SK-N-SH (cell line): ENCODE measurements at regions not wholly inside any gene's neighbourhood (a gene's known extent, or its start where the extent isn't known, plus 50 kb on each side); places are given as distances from the start of the nearest gene placed in this dataset.

Source experiments
- CTCF ChIA-PET: fragments of 300-600, 350-600 bp; formaldehyde crosslinking; extraction: SDS; loops from one replicate; lab custom pipeline; 2021; lab: Yijun Ruan, JAX
- POLR2A ChIA-PET: fragments of 350-600 bp; sonication (Branson Sonifier 250); formaldehyde crosslinking; extraction: SDS; loops from one replicate; lab custom pipeline; 2020; ENCODE audit warnings: antibody characterized with exemption, inconsistent platforms; lab: Yijun Ruan, JAX
- DNase-seq: peaks from one replicate; pipeline ENCODE4 v3.0.0; 2012
- H2AFZ ChIP-seq: fragments of 200-600 bp; sonication (generic); 2 replicates; pipeline ENCODE4 v1.8.1; 2016; ENCODE audit warnings: antibody characterized with exemption, mild to moderate bottlenecking, low read depth
- H3F3A ChIP-seq: fragments of 200-600 bp; sonication (generic); replicated peaks from 2 replicates; pipeline ENCODE3; 2016; ENCODE audit warnings: antibody characterized with exemption, mild to moderate bottlenecking; ENCODE audit not compliant: insufficient read depth
- H3K27ac ChIP-seq, 2 experiments: fragments of 200-500 bp in 1 of 2; fragments of 200-600 bp in 1 of 2; sonication (Bioruptor generic) in 1 of 2; sonication (generic), shearing (Covaris generic) in 1 of 2; 2 replicates each; pipeline versions ENCODE4 v1.5.1 to v1.6.1; 2014 to 2016; ENCODE audit warnings: low read depth in 2 of 2, inconsistent platforms in 1 of 2, low read length in 1 of 2, mild to moderate bottlenecking in 1 of 2, mixed read lengths in 1 of 2
- H3K27me3 ChIP-seq: fragments of 200-600 bp; sonication (generic), shearing (Covaris generic); 2 replicates; pipeline ENCODE4 v1.6.1; 2016; ENCODE audit warnings: mixed run types; ENCODE audit not compliant: insufficient read depth
- H3K36me3 ChIP-seq, 2 experiments: fragments of 200-500 bp in 1 of 2; fragments of 200-600 bp in 1 of 2; sonication (Bioruptor generic) in 1 of 2; sonication (generic) in 1 of 2; replicated peaks in 1 of 2; 2 replicates each; pipeline versions ENCODE3 to v1.5.1; 2014 to 2016; ENCODE audit warnings: low read length in 1 of 2, mild to moderate bottlenecking in 1 of 2; ENCODE audit not compliant: insufficient read depth in 2 of 2, control insufficient read depth in 1 of 2
- H3K4me1 ChIP-seq, 2 experiments: fragments of 200-500 bp in 1 of 2; fragments of 200-600 bp in 1 of 2; sonication (Bioruptor generic) in 1 of 2; sonication (generic), shearing (Covaris generic) in 1 of 2; 2 replicates each; pipeline versions ENCODE4 v1.5.1 to v1.6.1; 2014 to 2016; ENCODE audit warnings: low read depth in 1 of 2, low read length in 1 of 2, mixed run types in 1 of 2; ENCODE audit not compliant: insufficient read depth in 2 of 2, control insufficient read depth in 1 of 2
- H3K4me2 ChIP-seq: fragments of 200-600 bp; sonication (generic), shearing (Covaris generic); 2 replicates; pipeline ENCODE4 v1.6.1; 2017; ENCODE audit warnings: mixed run types
- H3K4me3 ChIP-seq, 2 experiments: fragments of 200-500 bp in 1 of 2; fragments of 200-600 bp in 1 of 2; sonication (Bioruptor generic) in 1 of 2; sonication (generic), shearing (Covaris generic) in 1 of 2; 2 replicates each; pipeline versions ENCODE4 v1.5.1 to v1.8.1; 2014 to 2016; ENCODE audit warnings: low read depth in 2 of 2, inconsistent platforms in 1 of 2, low read length in 1 of 2, mild to moderate bottlenecking in 1 of 2, mixed read lengths in 1 of 2, moderate library complexity in 1 of 2
- H3K79me2 ChIP-seq: fragments of 200-600 bp; sonication (generic); 2 replicates; pipeline ENCODE4 v1.8.1; 2017; ENCODE audit warnings: mild to moderate bottlenecking; ENCODE audit not compliant: insufficient read depth
- H3K9ac ChIP-seq: fragments of 200-600 bp; sonication (generic); 2 replicates; pipeline ENCODE4 v1.6.1; 2017; ENCODE audit warnings: mixed run types
- H3K9me2 ChIP-seq: fragments of 200-600 bp; sonication (generic); 2 replicates; pipeline ENCODE4 v1.6.1; 2017; ENCODE audit warnings: mixed run types
- H3K9me3 ChIP-seq: fragments of 200-600 bp; sonication (generic); 2 replicates; pipeline ENCODE4 v1.6.1; 2017; ENCODE audit warnings: mixed run types, mild to moderate bottlenecking, moderate library complexity
- H4K20me1 ChIP-seq: fragments of 200-600 bp; sonication (generic); 2 replicates; pipeline ENCODE4 v1.6.1; 2017; ENCODE audit warnings: mild to moderate bottlenecking, mixed run types; ENCODE audit not compliant: insufficient read depth
- EP300 ChIP-seq, 2 experiments: IDR thresholded peaks; 2 replicates each; pipeline versions ENCODE4 v1.4.0 to v1.6.1; 2012; ENCODE audit warnings: borderline replicate concordance in 1 of 2, low read depth in 1 of 2, low read length in 1 of 2
- FOXJ3 ChIP-seq: sonication (generic); formaldehyde crosslinking; IDR thresholded peaks from 2 replicates; pipeline ENCODE4 v1.5.1; 2020; ENCODE audit warnings: mild to moderate bottlenecking, missing genetic modification reagents
- FOXM1 ChIP-seq: IDR thresholded peaks from 2 replicates; pipeline ENCODE4 v1.4.0; 2012; ENCODE audit warnings: low read depth, mild to moderate bottlenecking
- GATA2 ChIP-seq: sonication (generic); formaldehyde crosslinking; IDR thresholded peaks from 2 replicates; pipeline ENCODE4 v1.5.0; 2020; ENCODE audit warnings: mild to moderate bottlenecking, missing genetic modification reagents
- MXI1 ChIP-seq: IDR thresholded peaks from 2 replicates; pipeline ENCODE4 v1.6.1; 2012; ENCODE audit warnings: mild to moderate bottlenecking, low read depth, low read length, improper control_type of control experiment
- NRF1 ChIP-seq: IDR thresholded peaks from 2 replicates; pipeline ENCODE4 v1.6.1; 2012; ENCODE audit warnings: low read depth, mild to moderate bottlenecking, low read length
- RAD21 ChIP-seq: IDR thresholded peaks from 2 replicates; pipeline ENCODE4 v1.6.1; 2012; ENCODE audit warnings: mild to moderate bottlenecking, low read length
- RCOR1 ChIP-seq: fragments of 150-350 bp; IDR thresholded peaks from 2 replicates; pipeline ENCODE4 v1.6.1; 2017; ENCODE audit warnings: antibody characterized with exemption, low read length
- SIN3A ChIP-seq: IDR thresholded peaks from 2 replicates; pipeline ENCODE4 v1.6.1; 2012; ENCODE audit warnings: low read depth, mild to moderate bottlenecking, low read length, moderate library complexity, borderline replicate concordance
- SMC3 ChIP-seq: IDR thresholded peaks from 2 replicates; pipeline ENCODE4 v1.6.1; 2012; ENCODE audit warnings: low read depth, low read length, improper control_type of control experiment
- TEAD4 ChIP-seq: IDR thresholded peaks from 2 replicates; pipeline ENCODE4 v1.4.0; 2012; ENCODE audit warnings: mild to moderate bottlenecking, borderline replicate concordance; ENCODE audit not compliant: insufficient read depth
- WGBS: methylation state at CpG from one replicate; pipeline ENCODE4 v1.1.6; 2017; ENCODE audit warnings: low lambda C conversion rate; 5-methylcytosine and 5-hydroxymethylcytosine counted together
- TF ChIP-seq, protein P1 (sequence below): IDR thresholded peaks from 2 replicates; pipeline ENCODE4 v1.4.0; 2012; ENCODE audit warnings: low read depth

DNA sequence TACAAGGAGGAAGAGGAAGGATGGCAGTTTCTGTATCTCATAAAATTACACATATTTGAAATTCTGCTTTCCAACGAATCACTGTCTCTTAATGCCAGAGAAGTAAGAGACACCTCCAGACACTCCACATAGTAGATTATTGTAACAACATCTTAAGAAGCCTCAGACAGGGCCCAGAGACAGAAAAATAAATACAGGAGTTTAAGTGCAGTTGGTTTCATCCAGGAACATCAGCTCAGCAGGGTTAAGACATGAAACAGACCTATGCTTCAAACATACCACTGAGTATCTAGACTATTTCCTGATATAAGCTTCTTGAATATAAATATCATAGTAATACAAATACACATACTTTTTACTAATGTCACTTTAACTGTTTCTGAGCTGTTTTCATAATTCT, 290.3 kb downstream of the ADAMTS20 start:
- no peak overlapping the region for H3K4me3 ChIP-seq
- no peak overlapping the region for H3K9ac ChIP-seq
- DNase-seq, result no peak
- no peaks in the 10 kb centered on the region for H3K79me2 ChIP-seq
- H3F3A ChIP-seq, result no peaks in the 10 kb centered on the region
- H3K9me3 ChIP-seq, result no peaks in the 10 kb centered on the region
- 41% methylated on average over 1 of the region's 1 CpG for WGBS
- H3K4me1 ChIP-seq, result no peaks in the 10 kb centered on the region
- H2AFZ ChIP-seq, result no peak overlapping the region
- TF ChIP-seq SMC3 (no peak), TEAD4 (no peak)
- H3K27ac ChIP-seq, result no peak overlapping the region
- H4K20me1 ChIP-seq, result no peaks in the 10 kb centered on the region
- no peaks in the 10 kb centered on the region for H3K9me2 ChIP-seq
- CTCF ChIA-PET, result no interaction called here
- no peak overlapping the region for H3K4me2 ChIP-seq
- POLR2A ChIA-PET, result no interaction called here
- no peaks in the 10 kb centered on the region for H3K27me3 ChIP-seq
- no peaks in the 10 kb centered on the region for H3K36me3 ChIP-seq

DNA sequence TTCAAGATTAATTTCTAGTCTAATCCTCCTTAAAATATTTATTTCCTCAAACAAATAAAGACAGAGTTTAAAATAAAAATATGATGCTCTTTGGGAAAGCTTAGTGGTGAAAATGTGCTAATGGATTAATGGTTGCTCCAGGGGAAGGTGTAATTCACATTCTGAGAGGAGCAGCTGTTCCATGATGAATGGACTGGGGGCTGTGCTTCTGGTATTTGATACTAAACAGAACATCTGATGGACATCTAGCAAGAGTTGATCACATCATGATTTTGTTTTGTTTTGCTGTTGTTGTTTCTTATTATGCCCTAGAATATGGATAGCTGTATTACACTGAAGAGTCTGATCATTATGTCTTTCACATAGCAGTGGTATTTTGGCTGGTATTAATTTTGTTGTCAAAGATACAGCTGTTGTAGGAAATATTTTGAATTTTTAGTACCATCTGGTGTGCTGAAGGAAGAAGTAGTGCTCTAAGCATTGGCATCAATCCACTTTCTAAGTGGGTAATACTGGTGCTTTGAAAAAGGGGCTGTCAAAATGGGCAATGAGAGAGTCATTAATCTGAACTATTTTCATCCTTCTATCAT, 296.4 kb downstream of the ADAMTS20 start:
- Histone ChIP-seq H3K4me3 (no peak overlapping the region), H2AFZ (no peak overlapping the region), H3K4me2 (no peak overlapping the region), H3K79me2 (no peaks in the 10 kb centered on the region), H3K27ac (peak overlapping the region in 1 of 2 experiments; percentile 34; a peak in 1 of 4 replicates), H3F3A (no peaks in the 10 kb centered on the region), H3K9ac (no peak overlapping the region), H3K36me3 (no peaks in the 10 kb centered on the region), H3K9me3 (no peaks in the 10 kb centered on the region; the same call in 1 of the 2 replicates), H3K4me1 (no peaks in the 10 kb centered on the region; a peak in 1 of 4 replicates), H3K27me3 (no peaks in the 10 kb centered on the region), H4K20me1 (no peaks in the 10 kb centered on the region), H3K9me2 (no peaks in the 10 kb centered on the region)
- TF ChIP-seq SIN3A, result no peak
- TF ChIP-seq EP300 (IDR thresholded peaks at IDR 0.05; ENCODE audit: borderline replicate concordance in 1 of 2, low read depth in 1 of 2, low read length in 1 of 2), result peak in 1 of 2 experiments; percentile 76; a peak in 1 of 4 replicates
- ChIA-PET CTCF (interaction anchor here (0.6 to 1.7 kb wide), 5 partner anchors 13 to 1173 kb away, joined by 3 to 7 read pairs (median 4); no protein-coding TSS in a partner anchor), POLR2A (no interaction called here)
- peak; percentile 38 for DNase-seq

DNA sequence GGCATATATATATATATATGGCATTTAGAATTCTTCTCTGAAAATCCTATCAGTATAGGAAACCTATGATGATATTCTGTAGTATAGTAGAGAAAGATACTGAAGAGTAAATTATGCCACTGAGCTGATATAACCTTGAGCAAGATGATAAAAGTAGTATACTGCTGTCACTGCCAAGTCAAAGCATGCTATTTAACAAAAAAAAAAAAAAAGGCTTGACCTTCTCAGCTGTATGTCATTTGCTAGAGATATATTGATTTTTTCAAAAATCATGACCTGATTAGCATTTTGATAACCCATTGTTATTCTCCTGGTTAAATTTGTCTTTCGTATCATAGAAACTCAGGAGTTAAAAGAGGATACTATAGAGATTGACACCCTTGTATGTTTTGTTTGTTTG, 299.4 kb downstream of the ADAMTS20 start:
- H3K9me2 ChIP-seq, result no peaks in the 10 kb centered on the region
- POLR2A ChIA-PET, result no interaction called here
- no peaks in the 10 kb centered on the region for H3F3A ChIP-seq

More for the DNA sequence above, 299.4 kb downstream of the ADAMTS20 start:
- H3K27ac ChIP-seq, result no peak overlapping the region
- WGBS, result 38% methylated on average over 1 of the region's 1 CpG
- no peaks in the 10 kb centered on the region for H4K20me1 ChIP-seq
- no peak for DNase-seq
- no peak overlapping the region for H3K4me3 ChIP-seq
- H3K79me2 ChIP-seq, result no peaks in the 10 kb centered on the region
- no peaks in the 10 kb centered on the region for H3K36me3 ChIP-seq
- TF ChIP-seq NRF1, result no peak
- TF ChIP-seq FOXJ3 (CRISPR knock-in tag), result no peak
- TF ChIP-seq RAD21, result no peak
- no peak for TF ChIP-seq MXI1
- no peak for TF ChIP-seq GATA2
- TF ChIP-seq, protein P1, sequence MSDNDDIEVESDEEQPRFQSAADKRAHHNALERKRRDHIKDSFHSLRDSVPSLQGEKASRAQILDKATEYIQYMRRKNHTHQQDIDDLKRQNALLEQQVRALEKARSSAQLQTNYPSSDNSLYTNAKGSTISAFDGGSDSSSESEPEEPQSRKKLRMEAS, result no peak
- TF ChIP-seq RCOR1, result no peak
- no peak for TF ChIP-seq SIN3A
- no peak for TF ChIP-seq FOXM1
- H2AFZ ChIP-seq, result no peak overlapping the region
- CTCF ChIA-PET, result no interaction called here
- no peaks in the 10 kb centered on the region for H3K27me3 ChIP-seq
- H3K9me3 ChIP-seq, result no peaks in the 10 kb centered on the region; the same call in 1 of the 2 replicates
- H3K4me1 ChIP-seq, result no peaks in the 10 kb centered on the region; a peak in 1 of 4 replicates
- no peak overlapping the region for H3K4me2 ChIP-seq
- no peak overlapping the region for H3K9ac ChIP-seq
